ENCODE measurements at regions not wholly inside any gene's neighbourhood (a gene's known extent, or its start where the extent isn't known, plus 50 kb on each side); places are given as distances from the start of the nearest gene placed in this dataset.

GRCh38 chr11:134511255-134511654 is 99.2 kb upstream of the B3GAT1 start (continued):
- TF ChIP-seq TSHZ1 (CRISPR knock-in tag; IDR thresholded peaks at IDR 0.05) (no peak), MEIS2 (IDR thresholded peaks at IDR 0.05; ENCODE audit: partially characterized antibody) (no peak), HNRNPH1 (optimal IDR thresholded peaks at IDR 0.05; ENCODE audit: low read depth, low read length) (no peak), DDX20 (tag; IDR thresholded peaks at IDR 0.05; ENCODE audit: low read depth) (no peak), ZNF707 (CRISPR knock-in tag; conservative IDR thresholded peaks at IDR 0.05) (no peak)

DNA sequence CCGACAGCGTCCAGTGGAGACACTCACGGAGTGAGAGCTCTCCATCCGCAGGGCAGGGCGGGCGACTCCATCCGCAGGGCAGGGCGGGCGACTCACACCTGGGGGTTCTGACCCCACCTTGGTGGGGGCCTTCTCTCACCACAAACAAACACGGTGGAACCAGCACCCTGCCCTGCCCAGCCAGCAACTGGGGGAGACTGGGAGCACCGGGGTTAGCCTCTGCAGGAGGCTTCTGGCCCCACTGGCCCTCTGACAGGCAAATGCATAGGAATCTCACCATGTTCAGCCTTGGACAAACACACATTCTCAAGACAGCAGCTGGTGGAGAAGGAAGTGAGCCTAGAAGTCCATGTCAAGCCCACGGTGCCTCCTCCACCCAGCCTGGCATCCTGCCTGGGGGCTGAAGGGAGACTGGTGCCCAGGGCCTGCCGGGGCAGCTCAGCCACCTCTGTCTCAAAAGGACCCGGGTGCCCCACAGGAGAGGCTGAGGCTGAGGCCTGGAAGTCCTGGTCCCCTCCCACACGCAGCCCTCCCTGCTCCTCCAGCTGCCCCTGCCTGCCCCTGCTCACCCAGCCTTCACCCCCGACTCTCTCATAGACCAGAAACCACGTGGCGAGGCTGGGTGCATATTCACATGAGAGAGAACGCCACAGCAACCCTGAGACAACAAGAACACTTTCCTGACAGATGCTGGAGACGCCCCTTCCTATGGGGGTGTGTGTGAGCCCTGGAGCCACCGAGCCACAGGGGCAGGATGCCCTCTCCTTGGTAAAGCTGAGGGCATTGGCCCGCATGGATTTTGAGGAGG is 98.4 kb upstream of the B3GAT1 start:
- Histone ChIP-seq H3K9me1 (ENCODE audit: control insufficient read depth, insufficient read depth, low read length) (no peaks in the 10 kb centered on the region), H3K4me1 (replicated peaks in 1 of 2; ENCODE audit: control insufficient read depth in 2 of 2, insufficient read depth in 2 of 2, low read length in 2 of 2) (no peaks in the 10 kb centered on the region), H3K27ac (ENCODE audit: extremely low read depth, low read depth, low read length) (no peak overlapping the region), H3K27me3 (ENCODE audit: control insufficient read depth in 2 of 2, insufficient read depth in 2 of 2, low read length in 2 of 2) (peaks cover 19 to 79% of the 10 kb centered on the region in 2 experiments; a peak in 4 of 5 replicates), H3K79me2 (ENCODE audit: control insufficient read depth, insufficient read depth, low read length) (no peaks in the 10 kb centered on the region), H3K9me3 (replicated peaks; ENCODE audit: control insufficient read depth, insufficient read depth, low read depth, low read length) (no peaks in the 10 kb centered on the region), H3K4me3 (no peak overlapping the region), H2AFZ (ENCODE audit: low read depth, low read length) (no peak overlapping the region), H4K20me1 (replicated peaks; ENCODE audit: control insufficient read depth, insufficient read depth, low read length) (no peaks in the 10 kb centered on the region), H3K9ac (ENCODE audit: insufficient read depth in 1 of 2, low read depth in 2 of 2, low read length in 2 of 2) (no peak overlapping the region), H3K36me3 (ENCODE audit: control insufficient read depth, insufficient read depth, low read length) (no peaks in the 10 kb centered on the region), H3K4me2 (ENCODE audit: insufficient read depth, low read length) (no peak overlapping the region)
- in situ Hi-C loops (cut with MboI) (no loop called here), intact Hi-C loops (cut with micrococcal nuclease) (no loop called here)
- no peak for ATAC-seq
- no peak for FAIRE-seq
- WGBS (ENCODE audit: insufficient coverage, low coverage, missing lambda C conversion rate) = 2% methylated on average over 18 of the region's 22 CpGs
- ChIA-PET CTCF (ENCODE audit: low intra/inter-chr PET ratio) (no interaction called here), POLR2A (interaction anchor here (1.0 kb wide), 1 partner anchor 53 kb away, joined by 3 read pairs; no protein-coding TSS in a partner anchor)
- no TSS peak for BruUV-seq (replicated peaks)
- TF ChIP-seq ZNF586 (CRISPR knock-in tag; conservative IDR thresholded peaks at IDR 0.05) = no peak
- no peak for TF ChIP-seq KAT7 (CRISPR knock-in tag; IDR thresholded peaks at IDR 0.05; ENCODE audit: borderline replicate concordance)
- TF ChIP-seq, protein P1, sequence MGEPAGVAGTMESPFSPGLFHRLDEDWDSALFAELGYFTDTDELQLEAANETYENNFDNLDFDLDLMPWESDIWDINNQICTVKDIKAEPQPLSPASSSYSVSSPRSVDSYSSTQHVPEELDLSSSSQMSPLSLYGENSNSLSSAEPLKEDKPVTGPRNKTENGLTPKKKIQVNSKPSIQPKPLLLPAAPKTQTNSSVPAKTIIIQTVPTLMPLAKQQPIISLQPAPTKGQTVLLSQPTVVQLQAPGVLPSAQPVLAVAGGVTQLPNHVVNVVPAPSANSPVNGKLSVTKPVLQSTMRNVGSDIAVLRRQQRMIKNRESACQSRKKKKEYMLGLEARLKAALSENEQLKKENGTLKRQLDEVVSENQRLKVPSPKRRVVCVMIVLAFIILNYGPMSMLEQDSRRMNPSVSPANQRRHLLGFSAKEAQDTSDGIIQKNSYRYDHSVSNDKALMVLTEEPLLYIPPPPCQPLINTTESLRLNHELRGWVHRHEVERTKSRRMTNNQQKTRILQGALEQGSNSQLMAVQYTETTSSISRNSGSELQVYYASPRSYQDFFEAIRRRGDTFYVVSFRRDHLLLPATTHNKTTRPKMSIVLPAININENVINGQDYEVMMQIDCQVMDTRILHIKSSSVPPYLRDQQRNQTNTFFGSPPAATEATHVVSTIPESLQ (CRISPR knock-in tag; IDR thresholded peaks at IDR 0.05) = no peak
- DNase-seq (ENCODE audit: extremely low read depth in 1 of 4, low spot score in 3 of 4) = no peak
